Smooth muscle cell (in vitro differentiated cells): ENCODE measurements at regions not wholly inside any gene's neighbourhood (a gene's known extent, or its start where the extent isn't known, plus 50 kb on each side); places are given as distances from the start of the nearest gene placed in this dataset.

ENCODE experiments used
- DNase-seq: peaks from one replicate; lab custom pipeline; 2025; ENCODE audit not compliant: unreplicated experiment; lab: John Stamatoyannopoulos, UW
- H2AFZ ChIP-seq: fragments of 200-600 bp; sonication (generic); 2 replicates; pipeline ENCODE4 v1.6.0; 2016; ENCODE audit warnings: antibody characterized with exemption, low read depth, mild to moderate bottlenecking
- H3F3A ChIP-seq: fragments of 200-600 bp; sonication (generic); 2 replicates; pipeline ENCODE4 v1.6.0; 2017; ENCODE audit warnings: antibody characterized with exemption, low read depth
- H3K27ac ChIP-seq: fragments of 200-600 bp; sonication (generic); 2 replicates; pipeline ENCODE4 v1.5.1; 2016; ENCODE audit warnings: low read depth, mild to moderate bottlenecking
- H3K27me3 ChIP-seq: fragments of 200-600 bp; sonication (generic); 2 replicates; pipeline ENCODE4 v1.6.1; 2016; ENCODE audit warnings: low read depth, mild to moderate bottlenecking
- H3K36me3 ChIP-seq: fragments of 200-600 bp; sonication (generic); 2 replicates; pipeline ENCODE4 v1.5.1; 2016; ENCODE audit warnings: low read depth
- H3K4me1 ChIP-seq: fragments of 200-600 bp; sonication (generic); 2 replicates; pipeline ENCODE4 v1.5.1; 2016; ENCODE audit warnings: low read depth
- H3K4me2 ChIP-seq: fragments of 200-600 bp; sonication (generic); 2 replicates; pipeline ENCODE4 v1.6.0; 2016; ENCODE audit warnings: mild to moderate bottlenecking
- H3K4me3 ChIP-seq: fragments of 200-600 bp; sonication (generic); 2 replicates; pipeline ENCODE4 v1.5.1; 2016; ENCODE audit warnings: mild to moderate bottlenecking
- H3K79me2 ChIP-seq: fragments of 200-600 bp; sonication (generic); 2 replicates; pipeline ENCODE4 v1.6.0; 2016; ENCODE audit warnings: low read depth, mild to moderate bottlenecking
- H3K9ac ChIP-seq: fragments of 200-600 bp; sonication (generic); 2 replicates; pipeline ENCODE4 v1.6.0; 2016; ENCODE audit warnings: low read depth
- H3K9me3 ChIP-seq: fragments of 200-600 bp; sonication (generic); replicated peaks from 2 replicates; pipeline ENCODE4 v1.5.1; 2016; ENCODE audit warnings: low read depth
- H4K20me1 ChIP-seq: fragments of 200-600 bp; sonication (generic); 2 replicates; pipeline ENCODE4 v1.6.0; 2016; ENCODE audit warnings: low read depth
- CTCF ChIP-seq: fragments of 200-600 bp; sonication (generic); IDR thresholded peaks from 2 replicates; pipeline ENCODE4 v1.5.1; 2017; ENCODE audit warnings: borderline replicate concordance, mild to moderate bottlenecking, antibody characterized with exemption; ENCODE audit not compliant: insufficient read depth, poor library complexity, severe bottlenecking
- WGBS: methylation state at CpG from one replicate; pipeline ENCODE4 v1.1.7; 2016; ENCODE audit warnings: low lambda C conversion rate; 5-methylcytosine and 5-hydroxymethylcytosine counted together

- Histone ChIP-seq H3K9ac (no peak overlapping the region), H3K27me3 (peaks cover 7% of the 10 kb centered on the region), H3K4me1 (no peaks in the 10 kb centered on the region), H3K9me3 (no peaks in the 10 kb centered on the region), H3K79me2 (no peaks in the 10 kb centered on the region), H3K4me2 (no peak overlapping the region), H2AFZ (no peak overlapping the region), H3K27ac (no peak overlapping the region), H3K36me3 (no peaks in the 10 kb centered on the region), H4K20me1 (no peaks in the 10 kb centered on the region), H3K4me3 (no peak overlapping the region), H3F3A (no peaks in the 10 kb centered on the region)
- no peak for DNase-seq
- TF ChIP-seq CTCF: no peak
- WGBS: 96% methylated on average over 6 of the region's 6 CpGs
Measured at GRCh38 chr1:25112400-25112799, 119.9 kb downstream of the SYF2 start.

- H3K4me1 ChIP-seq: no peaks in the 10 kb centered on the region
- H2AFZ ChIP-seq: no peak overlapping the region
- H3K27me3 ChIP-seq: peaks cover 7% of the 10 kb centered on the region
- H3K4me2 ChIP-seq: no peak overlapping the region
- no peak for DNase-seq
- no peaks in the 10 kb centered on the region for H3K9me3 ChIP-seq
- H3K9ac ChIP-seq: no peak overlapping the region
- no peak overlapping the region for H3K27ac ChIP-seq
- H3K36me3 ChIP-seq: no peaks in the 10 kb centered on the region
- no peak overlapping the region for H3K4me3 ChIP-seq
- H3K79me2 ChIP-seq: no peaks in the 10 kb centered on the region
- TF ChIP-seq CTCF: no peak
- H4K20me1 ChIP-seq: no peaks in the 10 kb centered on the region
- no peaks in the 10 kb centered on the region for H3F3A ChIP-seq
- WGBS: 62% methylated on average over 7 of the region's 7 CpGs
Measured at GRCh38 chr1:25111706-25112105, 120.6 kb downstream of the SYF2 start.

GRCh38 chr1:25110485-25110884 is 121.8 kb downstream of the SYF2 start:
- H3K4me1 ChIP-seq: no peaks in the 10 kb centered on the region
- 94% methylated on average over 7 of the region's 7 CpGs for WGBS
- no peak overlapping the region for H3K4me3 ChIP-seq
- no peak overlapping the region for H3K9ac ChIP-seq
- DNase-seq: no peak
- no peaks in the 10 kb centered on the region for H3K79me2 ChIP-seq
- H3K4me2 ChIP-seq: no peak overlapping the region
- no peak overlapping the region for H3K27ac ChIP-seq
- H3K9me3 ChIP-seq: no peaks in the 10 kb centered on the region
- H3K36me3 ChIP-seq: no peaks in the 10 kb centered on the region
- TF ChIP-seq CTCF: no peak
- H4K20me1 ChIP-seq: no peaks in the 10 kb centered on the region
- peaks cover 5% of the 10 kb centered on the region for H3K27me3 ChIP-seq
- no peaks in the 10 kb centered on the region for H3F3A ChIP-seq
- H2AFZ ChIP-seq: no peak overlapping the region

GRCh38 chr1:25110036-25110435 is 122.3 kb downstream of the SYF2 start:
- H3K36me3 ChIP-seq: no peaks in the 10 kb centered on the region
- H3K4me1 ChIP-seq: no peaks in the 10 kb centered on the region
- H2AFZ ChIP-seq: no peak overlapping the region
- no peaks in the 10 kb centered on the region for H3F3A ChIP-seq
- no peaks in the 10 kb centered on the region for H3K9me3 ChIP-seq
- H3K79me2 ChIP-seq: no peaks in the 10 kb centered on the region
- 92% methylated on average over 5 of the region's 5 CpGs for WGBS
- no peak overlapping the region for H3K4me2 ChIP-seq
- no peak for TF ChIP-seq CTCF
- no peaks in the 10 kb centered on the region for H4K20me1 ChIP-seq
- DNase-seq: no peak
- H3K4me3 ChIP-seq: no peak overlapping the region
- no peak overlapping the region for H3K9ac ChIP-seq
- H3K27ac ChIP-seq: no peak overlapping the region
- peaks cover under 1% of the 10 kb centered on the region for H3K27me3 ChIP-seq
